Osteocyte (in vitro differentiated cells): ENCODE measurements at regions not wholly inside any gene's neighbourhood (a gene's known extent, or its start where the extent isn't known, plus 50 kb on each side); places are given as distances from the start of the nearest gene placed in this dataset.

ENCODE experiments used
- DNase-seq: peaks from one replicate; pipeline ENCODE4 v3.0.0; 2021; ENCODE audit warnings: mixed read lengths; ENCODE audit not compliant: unreplicated experiment; ENCODE audit errors: extremely low spot score
- H3K27ac Mint-ChIP-seq: one replicate; pipeline ENCODE4 v1.8.0; 2021; ENCODE audit warnings: mild to moderate bottlenecking, mixed read lengths; ENCODE audit not compliant: unreplicated experiment
- H3K27me3 Mint-ChIP-seq: one replicate; pipeline ENCODE4 v1.8.0; 2021; ENCODE audit warnings: mixed read lengths; ENCODE audit not compliant: unreplicated experiment
- H3K36me3 Mint-ChIP-seq: one replicate; pipeline ENCODE4 v1.8.0; 2021; ENCODE audit warnings: mixed read lengths; ENCODE audit not compliant: unreplicated experiment
- H3K4me1 Mint-ChIP-seq: one replicate; pipeline ENCODE4 v1.8.0; 2021; ENCODE audit warnings: mixed read lengths; ENCODE audit not compliant: unreplicated experiment
- H3K4me3 Mint-ChIP-seq: one replicate; pipeline ENCODE4 v1.8.0; 2021; ENCODE audit warnings: mild to moderate bottlenecking, moderate library complexity, mixed read lengths; ENCODE audit not compliant: unreplicated experiment
- H3K9me3 Mint-ChIP-seq: one replicate; pipeline ENCODE4 v1.8.0; 2021; ENCODE audit warnings: mixed read lengths; ENCODE audit not compliant: unreplicated experiment
- TF ChIP-seq, protein P1 (sequence below): fragments of 200-600 bp; sonication (generic); IDR thresholded peaks from 2 replicates; pipeline ENCODE4 v1.5.0; 2021; ENCODE audit warnings: antibody characterized with exemption, mild to moderate bottlenecking, moderate library complexity

DNA sequence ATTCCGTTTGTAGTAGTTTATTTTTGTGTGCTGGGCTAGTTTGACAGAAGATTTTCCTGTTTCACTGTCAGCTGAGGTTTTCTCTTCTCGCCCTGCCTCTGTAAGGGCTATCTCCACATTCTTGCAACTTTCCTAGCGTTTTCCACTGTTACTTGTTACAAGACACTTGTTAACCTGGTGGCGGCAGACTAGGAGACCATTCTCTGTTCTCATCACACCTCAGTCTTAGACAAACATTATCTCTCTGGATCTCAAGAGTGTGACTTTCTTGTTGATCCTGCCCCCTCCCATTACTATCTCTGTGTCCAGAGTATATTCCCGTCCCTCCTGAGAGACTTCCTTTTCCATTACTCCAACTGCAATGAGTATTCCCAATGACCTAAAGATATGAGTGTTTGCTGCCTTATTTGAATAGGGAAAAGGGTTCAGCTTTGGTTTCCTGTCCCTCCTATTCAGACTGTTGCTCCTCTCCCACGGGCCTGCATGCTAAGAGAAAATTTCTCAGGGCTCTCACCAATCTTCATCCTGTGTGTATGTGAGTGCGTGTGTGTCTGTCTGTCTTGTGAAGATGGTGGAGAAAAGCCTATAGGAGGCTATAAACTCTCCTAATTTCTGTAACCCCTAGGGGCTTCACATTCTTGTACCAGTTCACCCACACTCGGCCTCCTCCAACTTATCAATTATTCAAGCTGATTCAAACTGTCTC, 722.4 kb upstream of the POT1 start:
- Mint-ChIP-seq H3K9me3 (peaks cover 6% of the 10 kb centered on the region), H3K4me3 (no peak overlapping the region), H3K27ac (no peak overlapping the region), H3K27me3 (no peaks in the 10 kb centered on the region), H3K36me3 (no peaks in the 10 kb centered on the region), H3K4me1 (peaks cover 9% of the 10 kb centered on the region)
- no peak for DNase-seq
- TF ChIP-seq, protein P1, sequence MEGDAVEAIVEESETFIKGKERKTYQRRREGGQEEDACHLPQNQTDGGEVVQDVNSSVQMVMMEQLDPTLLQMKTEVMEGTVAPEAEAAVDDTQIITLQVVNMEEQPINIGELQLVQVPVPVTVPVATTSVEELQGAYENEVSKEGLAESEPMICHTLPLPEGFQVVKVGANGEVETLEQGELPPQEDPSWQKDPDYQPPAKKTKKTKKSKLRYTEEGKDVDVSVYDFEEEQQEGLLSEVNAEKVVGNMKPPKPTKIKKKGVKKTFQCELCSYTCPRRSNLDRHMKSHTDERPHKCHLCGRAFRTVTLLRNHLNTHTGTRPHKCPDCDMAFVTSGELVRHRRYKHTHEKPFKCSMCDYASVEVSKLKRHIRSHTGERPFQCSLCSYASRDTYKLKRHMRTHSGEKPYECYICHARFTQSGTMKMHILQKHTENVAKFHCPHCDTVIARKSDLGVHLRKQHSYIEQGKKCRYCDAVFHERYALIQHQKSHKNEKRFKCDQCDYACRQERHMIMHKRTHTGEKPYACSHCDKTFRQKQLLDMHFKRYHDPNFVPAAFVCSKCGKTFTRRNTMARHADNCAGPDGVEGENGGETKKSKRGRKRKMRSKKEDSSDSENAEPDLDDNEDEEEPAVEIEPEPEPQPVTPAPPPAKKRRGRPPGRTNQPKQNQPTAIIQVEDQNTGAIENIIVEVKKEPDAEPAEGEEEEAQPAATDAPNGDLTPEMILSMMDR = no peak

DNA sequence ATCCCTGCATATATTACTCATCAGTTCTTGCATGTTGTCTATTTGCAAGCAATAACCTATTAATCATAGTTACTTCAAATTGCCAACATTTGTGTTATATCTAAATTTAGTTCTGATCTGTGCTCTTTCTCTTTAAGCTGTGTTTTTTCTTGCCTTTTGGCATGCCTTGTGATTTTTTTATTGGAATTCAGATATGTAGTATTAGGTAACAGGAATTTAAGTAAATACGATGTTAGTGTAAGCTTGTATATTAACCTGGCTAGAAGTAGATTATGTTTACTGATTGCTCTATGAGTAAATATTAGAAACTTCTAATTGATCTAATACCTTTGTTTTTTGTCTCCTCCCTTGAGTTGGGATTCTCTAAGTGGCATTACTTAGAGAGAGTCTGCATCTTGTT, 718.9 kb upstream of the POT1 start:
- no peak overlapping the region for H3K27ac Mint-ChIP-seq
- H3K9me3 Mint-ChIP-seq = peaks cover 6% of the 10 kb centered on the region

GRCh38 chr7:125645770-125646169, 716.1 kb upstream of the POT1 start:
- no peak for DNase-seq
- no peak overlapping the region for H3K4me3 Mint-ChIP-seq
- H3K27ac Mint-ChIP-seq = no peak overlapping the region
- peaks cover 4% of the 10 kb centered on the region for H3K9me3 Mint-ChIP-seq
- no peaks in the 10 kb centered on the region for H3K4me1 Mint-ChIP-seq
- no peaks in the 10 kb centered on the region for H3K36me3 Mint-ChIP-seq
- TF ChIP-seq, protein P1 = no peak
- H3K27me3 Mint-ChIP-seq = no peaks in the 10 kb centered on the region

More for the DNA sequence above, 718.9 kb upstream of the POT1 start:
- H3K27me3 Mint-ChIP-seq = no peaks in the 10 kb centered on the region
- H3K4me3 Mint-ChIP-seq = no peak overlapping the region
- TF ChIP-seq, protein P1 = no peak
- DNase-seq = no peak
- peaks cover 9% of the 10 kb centered on the region for H3K4me1 Mint-ChIP-seq
- H3K36me3 Mint-ChIP-seq = no peaks in the 10 kb centered on the region

GRCh38 chr7:125644109-125644508, 714.5 kb upstream of the POT1 start:
- Mint-ChIP-seq H3K9me3 (no peaks in the 10 kb centered on the region), H3K27me3 (no peaks in the 10 kb centered on the region), H3K4me1 (no peaks in the 10 kb centered on the region), H3K27ac (no peak overlapping the region), H3K4me3 (no peak overlapping the region), H3K36me3 (no peaks in the 10 kb centered on the region)
- TF ChIP-seq, protein P1 = no peak
- no peak for DNase-seq

DNA sequence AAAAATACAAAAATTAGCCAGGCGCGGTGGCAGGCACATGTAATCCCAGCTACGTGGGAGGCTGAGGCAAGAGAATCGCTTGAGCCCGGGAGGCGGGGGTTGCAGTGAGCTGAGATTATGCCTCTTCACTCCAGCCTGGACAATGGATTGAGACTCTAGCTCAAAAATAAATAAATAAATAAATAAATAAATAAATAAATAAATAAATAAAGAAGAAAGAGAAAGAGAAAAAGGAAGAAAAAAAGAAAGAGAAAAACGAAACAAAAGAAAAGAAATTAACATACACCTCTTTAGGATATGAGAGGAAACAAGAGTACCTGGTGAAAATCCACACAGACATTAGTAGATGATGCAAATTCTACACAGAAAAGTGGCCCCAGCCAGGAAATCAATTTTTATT, 713.7 kb upstream of the POT1 start:
- no peaks in the 10 kb centered on the region for H3K9me3 Mint-ChIP-seq
- no peak overlapping the region for H3K4me3 Mint-ChIP-seq
- H3K27ac Mint-ChIP-seq = no peak overlapping the region
- no peak for DNase-seq
- no peaks in the 10 kb centered on the region for H3K4me1 Mint-ChIP-seq
- TF ChIP-seq, protein P1 = no peak
- H3K27me3 Mint-ChIP-seq = no peaks in the 10 kb centered on the region
- H3K36me3 Mint-ChIP-seq = no peaks in the 10 kb centered on the region
